ENCODE measurements at regions not wholly inside any gene's neighbourhood (a gene's known extent, or its start where the extent isn't known, plus 50 kb on each side); places are given as distances from the start of the nearest gene placed in this dataset.

DNA sequence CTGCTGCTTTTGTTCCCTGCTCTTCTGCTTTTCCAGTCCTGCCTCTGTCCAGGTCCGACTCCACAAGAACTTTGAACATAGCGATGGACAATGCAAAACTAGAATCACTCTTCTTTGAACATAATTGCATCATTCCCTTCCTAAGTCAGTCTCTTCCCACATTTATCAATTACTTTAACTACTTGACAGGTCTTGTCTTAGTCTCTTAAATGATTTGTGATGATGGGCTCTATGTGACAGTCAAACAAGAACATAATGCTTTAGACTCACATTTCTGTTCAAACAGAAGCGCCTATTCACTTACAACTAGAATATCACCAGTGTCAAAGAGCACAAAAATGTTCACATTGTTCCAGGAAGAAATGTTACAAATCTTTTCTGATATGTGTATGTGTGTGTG lies 278.1 kb downstream of the SH3GL2 start:
- no peak overlapping the region for H3K27ac ChIP-seq (ENCODE audit: low read depth, low read length)
- H3K79me2 ChIP-seq (ENCODE audit: insufficient read depth, low read length): no peaks in the 10 kb centered on the region
- TF ChIP-seq ZNF274 (IDR thresholded peaks at IDR 0.05; ENCODE audit: low read depth, low read length): no peak
- no peak for TF ChIP-seq EGR1 (IDR thresholded peaks at IDR 0.05; ENCODE audit: low read depth)
- no peak for TF ChIP-seq POLR2A (IDR thresholded peaks at IDR 0.05; ENCODE audit: borderline replicate concordance, extremely low read depth, insufficient read depth, insufficient read length)
- TF ChIP-seq ZFX (IDR thresholded peaks at IDR 0.05): no peak
- TF ChIP-seq CBX3 (IDR thresholded peaks at IDR 0.05; ENCODE audit: low read depth): no peak
- no peak for TF ChIP-seq JUND (IDR thresholded peaks at IDR 0.05)
- no peak for TF ChIP-seq TCF7L2 (IDR thresholded peaks at IDR 0.05; ENCODE audit: borderline replicate concordance, extremely low read depth, insufficient read depth, insufficient read length)
- no peak for TF ChIP-seq RAD21 (IDR thresholded peaks at IDR 0.05; ENCODE audit: low read depth)
- no peak for TF ChIP-seq SP1 (IDR thresholded peaks at IDR 0.05; ENCODE audit: low read depth)
- TF ChIP-seq POLR2AphosphoS5 (IDR thresholded peaks at IDR 0.05; ENCODE audit: low read depth, low read length): no peak
- TF ChIP-seq, protein P1, sequence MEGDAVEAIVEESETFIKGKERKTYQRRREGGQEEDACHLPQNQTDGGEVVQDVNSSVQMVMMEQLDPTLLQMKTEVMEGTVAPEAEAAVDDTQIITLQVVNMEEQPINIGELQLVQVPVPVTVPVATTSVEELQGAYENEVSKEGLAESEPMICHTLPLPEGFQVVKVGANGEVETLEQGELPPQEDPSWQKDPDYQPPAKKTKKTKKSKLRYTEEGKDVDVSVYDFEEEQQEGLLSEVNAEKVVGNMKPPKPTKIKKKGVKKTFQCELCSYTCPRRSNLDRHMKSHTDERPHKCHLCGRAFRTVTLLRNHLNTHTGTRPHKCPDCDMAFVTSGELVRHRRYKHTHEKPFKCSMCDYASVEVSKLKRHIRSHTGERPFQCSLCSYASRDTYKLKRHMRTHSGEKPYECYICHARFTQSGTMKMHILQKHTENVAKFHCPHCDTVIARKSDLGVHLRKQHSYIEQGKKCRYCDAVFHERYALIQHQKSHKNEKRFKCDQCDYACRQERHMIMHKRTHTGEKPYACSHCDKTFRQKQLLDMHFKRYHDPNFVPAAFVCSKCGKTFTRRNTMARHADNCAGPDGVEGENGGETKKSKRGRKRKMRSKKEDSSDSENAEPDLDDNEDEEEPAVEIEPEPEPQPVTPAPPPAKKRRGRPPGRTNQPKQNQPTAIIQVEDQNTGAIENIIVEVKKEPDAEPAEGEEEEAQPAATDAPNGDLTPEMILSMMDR (IDR thresholded peaks at IDR 0.05 in 2 of 3, conservative IDR thresholded peaks at IDR 0.05 in 1 of 3; ENCODE audit: borderline replicate concordance in 1 of 3, insufficient read depth in 1 of 3, low read depth in 2 of 3, low read length in 2 of 3): no peak
- TF ChIP-seq, protein P2, sequence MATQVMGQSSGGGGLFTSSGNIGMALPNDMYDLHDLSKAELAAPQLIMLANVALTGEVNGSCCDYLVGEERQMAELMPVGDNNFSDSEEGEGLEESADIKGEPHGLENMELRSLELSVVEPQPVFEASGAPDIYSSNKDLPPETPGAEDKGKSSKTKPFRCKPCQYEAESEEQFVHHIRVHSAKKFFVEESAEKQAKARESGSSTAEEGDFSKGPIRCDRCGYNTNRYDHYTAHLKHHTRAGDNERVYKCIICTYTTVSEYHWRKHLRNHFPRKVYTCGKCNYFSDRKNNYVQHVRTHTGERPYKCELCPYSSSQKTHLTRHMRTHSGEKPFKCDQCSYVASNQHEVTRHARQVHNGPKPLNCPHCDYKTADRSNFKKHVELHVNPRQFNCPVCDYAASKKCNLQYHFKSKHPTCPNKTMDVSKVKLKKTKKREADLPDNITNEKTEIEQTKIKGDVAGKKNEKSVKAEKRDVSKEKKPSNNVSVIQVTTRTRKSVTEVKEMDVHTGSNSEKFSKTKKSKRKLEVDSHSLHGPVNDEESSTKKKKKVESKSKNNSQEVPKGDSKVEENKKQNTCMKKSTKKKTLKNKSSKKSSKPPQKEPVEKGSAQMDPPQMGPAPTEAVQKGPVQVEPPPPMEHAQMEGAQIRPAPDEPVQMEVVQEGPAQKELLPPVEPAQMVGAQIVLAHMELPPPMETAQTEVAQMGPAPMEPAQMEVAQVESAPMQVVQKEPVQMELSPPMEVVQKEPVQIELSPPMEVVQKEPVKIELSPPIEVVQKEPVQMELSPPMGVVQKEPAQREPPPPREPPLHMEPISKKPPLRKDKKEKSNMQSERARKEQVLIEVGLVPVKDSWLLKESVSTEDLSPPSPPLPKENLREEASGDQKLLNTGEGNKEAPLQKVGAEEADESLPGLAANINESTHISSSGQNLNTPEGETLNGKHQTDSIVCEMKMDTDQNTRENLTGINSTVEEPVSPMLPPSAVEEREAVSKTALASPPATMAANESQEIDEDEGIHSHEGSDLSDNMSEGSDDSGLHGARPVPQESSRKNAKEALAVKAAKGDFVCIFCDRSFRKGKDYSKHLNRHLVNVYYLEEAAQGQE (IDR thresholded peaks at IDR 0.05; ENCODE audit: low read depth): no peak
- TF ChIP-seq, protein P3, sequence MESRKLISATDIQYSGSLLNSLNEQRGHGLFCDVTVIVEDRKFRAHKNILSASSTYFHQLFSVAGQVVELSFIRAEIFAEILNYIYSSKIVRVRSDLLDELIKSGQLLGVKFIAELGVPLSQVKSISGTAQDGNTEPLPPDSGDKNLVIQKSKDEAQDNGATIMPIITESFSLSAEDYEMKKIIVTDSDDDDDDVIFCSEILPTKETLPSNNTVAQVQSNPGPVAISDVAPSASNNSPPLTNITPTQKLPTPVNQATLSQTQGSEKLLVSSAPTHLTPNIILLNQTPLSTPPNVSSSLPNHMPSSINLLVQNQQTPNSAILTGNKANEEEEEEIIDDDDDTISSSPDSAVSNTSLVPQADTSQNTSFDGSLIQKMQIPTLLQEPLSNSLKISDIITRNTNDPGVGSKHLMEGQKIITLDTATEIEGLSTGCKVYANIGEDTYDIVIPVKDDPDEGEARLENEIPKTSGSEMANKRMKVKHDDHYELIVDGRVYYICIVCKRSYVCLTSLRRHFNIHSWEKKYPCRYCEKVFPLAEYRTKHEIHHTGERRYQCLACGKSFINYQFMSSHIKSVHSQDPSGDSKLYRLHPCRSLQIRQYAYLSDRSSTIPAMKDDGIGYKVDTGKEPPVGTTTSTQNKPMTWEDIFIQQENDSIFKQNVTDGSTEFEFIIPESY (IDR thresholded peaks at IDR 0.05; ENCODE audit: extremely low read depth, insufficient replicate concordance, low read length): no peak
- no peak for TF ChIP-seq YY1 (IDR thresholded peaks at IDR 0.05; ENCODE audit: extremely low read depth, insufficient replicate concordance, low read depth, low read length)
- TF ChIP-seq FOSL1 (IDR thresholded peaks at IDR 0.05; ENCODE audit: low read depth): no peak
- no peak for TF ChIP-seq SRF (IDR thresholded peaks at IDR 0.05; ENCODE audit: low read depth)
- no peak for TF ChIP-seq SIN3A (IDR thresholded peaks at IDR 0.05; ENCODE audit: low read depth)
- TF ChIP-seq, protein P4, sequence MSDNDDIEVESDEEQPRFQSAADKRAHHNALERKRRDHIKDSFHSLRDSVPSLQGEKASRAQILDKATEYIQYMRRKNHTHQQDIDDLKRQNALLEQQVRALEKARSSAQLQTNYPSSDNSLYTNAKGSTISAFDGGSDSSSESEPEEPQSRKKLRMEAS (IDR thresholded peaks at IDR 0.05): no peak
- no peak for TF ChIP-seq EZH2 (IDR thresholded peaks at IDR 0.05)
- TF ChIP-seq, protein P5, sequence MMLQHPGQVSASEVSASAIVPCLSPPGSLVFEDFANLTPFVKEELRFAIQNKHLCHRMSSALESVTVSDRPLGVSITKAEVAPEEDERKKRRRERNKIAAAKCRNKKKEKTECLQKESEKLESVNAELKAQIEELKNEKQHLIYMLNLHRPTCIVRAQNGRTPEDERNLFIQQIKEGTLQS (IDR thresholded peaks at IDR 0.05): no peak
- H3K4me2 ChIP-seq (ENCODE audit: low read length): no peak overlapping the region
- H3K36me3 ChIP-seq (ENCODE audit: control insufficient read depth in 1 of 2, insufficient read depth in 2 of 2, low read length in 2 of 2): no peaks in the 10 kb centered on the region
- no peaks in the 10 kb centered on the region for H3K9me2 ChIP-seq (ENCODE audit: insufficient read depth)
- BruUV-seq (replicated peaks): no TSS peak
- ATAC-seq: no peak
- intact Hi-C loops (cut with micrococcal nuclease): no loop called here
- no peak overlapping the region for H3K9ac ChIP-seq (ENCODE audit: low read length)
- peaks cover 0 to 4% of the 10 kb centered on the region in 2 experiments; a peak in 2 of 4 replicates for H3K9me3 ChIP-seq (ENCODE audit: control insufficient read depth in 1 of 2, insufficient read depth in 1 of 2, low read depth in 1 of 2, low read length in 2 of 2)
- H3K27me3 ChIP-seq (ENCODE audit: insufficient read depth, low read length): no peaks in the 10 kb centered on the region
- ChIA-PET CTCF (no interaction called here), RAD21 (ENCODE audit: low non-redundant PET in 1 of 2, low total read pairs in 2 of 2, uncharacterized antibody in 2 of 2, unreplicated experiment in 2 of 2) (no interaction called here), POLR2A (no interaction called here)
- no peak overlapping the region for H2AFZ ChIP-seq (ENCODE audit: low read depth, low read length, poor library complexity, severe bottlenecking)
- no peaks in the 10 kb centered on the region for H4K20me1 ChIP-seq (ENCODE audit: insufficient read depth)
- no peak overlapping the region for H3K4me3 ChIP-seq (replicated peaks in 1 of 2; ENCODE audit: low read depth in 1 of 2, low read length in 2 of 2)
- DNase-seq (ENCODE audit: low read depth, low spot score): no peak
- H3K4me1 ChIP-seq (ENCODE audit: control insufficient read depth in 1 of 2, insufficient read depth in 2 of 2, low read length in 2 of 2): no peaks in the 10 kb centered on the region
